Activated CD4-positive, alpha-beta T cell treated with anti-CD3 and anti-CD28 coated beads, Interleukin-2, amount 50 U/mL, for 16 hours (primary cell): ENCODE measurements at regions not wholly inside any gene's neighbourhood (a gene's known extent, or its start where the extent isn't known, plus 50 kb on each side); places are given as distances from the start of the nearest gene placed in this dataset.
"Not testable (repeated sequence)": the region's sequence is repeated elsewhere in the genome, so short reads cannot be mapped to it uniquely, and the experiment has no call there.

Experiments
- DNase-seq: peaks from one replicate; pipeline ENCODE4 v3.0.0-alpha.2; 2020

GRCh38 chr5:154652746-154653417, 102.3 kb upstream of the LARP1 start:
- DNase-seq: no peak

DNA sequence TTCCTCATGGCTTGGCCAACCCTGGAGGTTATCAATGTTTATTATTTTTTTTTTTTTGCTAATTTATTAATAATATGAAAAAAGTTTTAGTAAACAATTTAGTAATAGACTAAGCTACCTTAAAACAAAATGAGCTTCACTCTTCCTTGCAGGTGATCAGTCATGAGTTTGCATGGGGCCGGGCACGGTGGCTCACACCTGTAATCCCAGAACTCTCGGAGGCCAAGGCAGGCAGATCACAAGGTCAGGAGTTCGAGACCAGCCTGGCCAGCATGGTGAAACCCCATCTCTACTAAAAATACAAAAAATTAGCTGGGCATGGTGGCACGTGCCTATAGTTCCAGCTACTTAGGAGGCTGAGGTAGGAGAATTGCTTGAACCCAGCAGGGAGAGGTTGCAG, 103.4 kb upstream of the LARP1 start:
- DNase-seq: not testable (repeated sequence)

- DNase-seq: no peak
Measured at GRCh38 chr5:154648706-154649105, 106.5 kb upstream of the LARP1 start.

DNA sequence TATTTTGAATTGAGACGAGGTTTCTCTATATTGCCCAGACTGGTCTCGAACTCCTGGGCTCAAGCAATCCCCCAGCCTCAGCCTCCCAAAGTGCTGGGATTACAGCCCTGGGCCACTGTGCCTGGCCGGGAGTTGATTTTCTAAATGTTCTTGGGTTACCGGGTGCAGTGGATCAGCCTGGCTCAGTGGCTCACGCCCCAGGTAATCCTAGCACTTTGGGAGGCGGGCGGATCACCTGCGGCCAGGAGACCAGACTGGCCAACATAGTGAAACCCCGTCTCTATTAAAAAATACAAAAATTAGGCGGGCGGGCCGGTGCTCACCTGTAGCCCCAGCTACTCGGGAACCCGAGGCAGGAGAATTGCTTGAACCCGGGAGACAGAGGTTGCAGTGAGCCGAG, 106.9 kb upstream of the LARP1 start:
- DNase-seq: no peak

DNA sequence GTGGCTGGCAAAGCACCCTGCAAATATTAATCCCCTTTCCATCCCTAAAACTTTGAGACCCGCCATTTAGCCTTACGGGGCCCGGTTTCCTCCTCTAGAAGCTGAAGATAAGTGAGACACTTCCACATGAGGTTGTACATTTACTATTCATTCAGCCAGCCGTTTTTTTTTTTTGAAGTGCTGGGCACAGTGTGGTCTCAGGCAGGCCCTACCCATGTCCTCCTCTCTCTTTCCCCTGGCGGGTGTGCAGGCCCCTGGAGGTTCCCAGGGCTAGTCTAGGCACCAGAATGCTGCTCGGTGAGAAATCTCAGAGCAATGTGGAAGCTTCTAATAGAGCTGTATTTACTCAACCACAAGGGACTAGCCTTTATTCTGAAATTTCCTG, 107.4 kb upstream of the LARP1 start:
- no peak for DNase-seq

- DNase-seq: no peak
Measured at GRCh38 chr5:154647114-154647760, 107.9 kb upstream of the LARP1 start.

DNA sequence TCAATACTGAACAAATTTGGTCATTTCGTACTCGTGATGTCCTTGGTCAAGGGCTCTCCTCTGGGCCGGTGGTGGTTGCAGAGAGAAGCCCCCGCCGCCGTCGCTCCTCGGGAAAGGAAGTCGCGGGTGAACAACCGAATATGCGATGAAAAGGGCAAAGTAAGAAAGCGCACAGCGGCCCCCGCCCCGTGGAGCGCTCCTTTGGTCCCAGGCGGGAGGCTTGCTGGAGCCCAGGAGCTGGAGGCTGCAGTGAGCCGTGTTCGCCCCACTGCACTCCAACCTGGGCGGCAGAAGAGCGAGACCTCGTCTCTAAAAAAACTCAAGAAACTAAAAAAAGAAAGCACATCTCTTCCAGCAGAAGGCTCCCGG, 108.4 kb upstream of the LARP1 start:
- DNase-seq: no peak

GRCh38 chr5:154644745-154645411, 110.3 kb upstream of the LARP1 start:
- DNase-seq: no peak

- no peak for DNase-seq
Measured at GRCh38 chr5:154642499-154643245, 112.5 kb upstream of the LARP1 start.

- DNase-seq: peak; percentile 16
Measured at GRCh38 chr5:154640213-154640831, 114.9 kb upstream of the LARP1 start.

- DNase-seq: not testable (repeated sequence)
Measured at GRCh38 chr5:154636786-154637185, 118.4 kb upstream of the LARP1 start.

DNA sequence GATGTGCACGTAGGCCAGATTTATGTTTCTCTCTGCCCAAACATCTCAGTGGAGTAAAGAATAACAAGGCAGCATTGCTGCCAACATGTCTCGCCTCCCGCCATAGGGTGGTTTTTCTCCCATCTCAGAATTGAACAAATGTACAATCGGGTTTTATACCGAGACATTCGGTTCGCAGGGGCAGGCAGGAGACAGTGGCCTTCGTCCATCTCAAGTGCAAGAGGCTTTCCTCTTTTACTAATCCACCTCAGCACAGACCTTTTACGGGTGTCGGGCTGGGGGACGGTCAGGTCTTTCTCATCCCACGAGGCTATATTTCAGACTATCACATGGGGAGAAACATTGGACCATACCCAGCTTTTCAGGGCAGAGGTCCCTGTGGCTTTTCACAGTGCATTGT, 118.9 kb upstream of the LARP1 start:
- not testable (repeated sequence) for DNase-seq

GRCh38 chr5:154633744-154634143, 121.4 kb upstream of the LARP1 start:
- DNase-seq: not testable (repeated sequence)

GRCh38 chr5:154631141-154631540, 124.0 kb upstream of the LARP1 start:
- DNase-seq: no peak

DNA sequence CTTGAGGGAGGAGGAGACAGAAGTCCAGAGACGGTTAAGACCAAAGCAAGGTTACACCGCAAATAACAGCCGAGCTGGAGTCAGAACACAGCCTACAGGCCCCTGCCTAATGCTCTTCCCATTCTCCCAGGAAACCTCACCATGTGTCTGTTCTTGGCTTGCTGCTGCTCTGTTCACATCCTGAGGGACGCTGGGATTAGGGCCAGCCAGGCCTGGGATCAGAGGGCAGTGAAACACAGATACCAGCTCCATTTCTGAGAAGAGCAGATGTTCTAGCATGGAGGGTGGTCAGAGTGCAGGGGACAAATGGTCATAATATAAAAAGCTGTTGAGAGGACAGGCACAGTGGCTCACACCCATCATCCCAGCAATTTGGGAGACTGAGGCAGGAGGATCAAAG, 124.8 kb upstream of the LARP1 start:
- DNase-seq: no peak

DNA sequence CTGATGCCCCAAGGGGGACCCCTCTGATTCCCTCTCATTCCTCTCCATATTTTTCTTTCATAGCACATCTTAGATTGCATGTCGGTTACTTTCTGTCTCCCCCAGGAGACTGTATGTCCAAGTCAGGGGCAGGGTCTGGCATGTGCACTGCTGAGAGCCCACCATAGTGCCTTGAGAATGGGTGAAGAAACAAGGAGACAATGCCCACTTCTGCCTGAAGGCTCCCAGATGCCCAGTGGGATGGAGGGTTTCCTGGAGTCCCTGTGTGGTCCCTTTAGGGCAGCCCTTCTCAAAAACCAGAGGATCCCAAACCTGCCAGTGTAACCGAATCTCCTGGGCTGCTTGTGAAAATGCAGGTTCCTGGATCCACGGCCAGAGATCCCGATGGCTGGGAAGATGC, 126.5 kb upstream of the LARP1 start:
- no peak for DNase-seq

DNA sequence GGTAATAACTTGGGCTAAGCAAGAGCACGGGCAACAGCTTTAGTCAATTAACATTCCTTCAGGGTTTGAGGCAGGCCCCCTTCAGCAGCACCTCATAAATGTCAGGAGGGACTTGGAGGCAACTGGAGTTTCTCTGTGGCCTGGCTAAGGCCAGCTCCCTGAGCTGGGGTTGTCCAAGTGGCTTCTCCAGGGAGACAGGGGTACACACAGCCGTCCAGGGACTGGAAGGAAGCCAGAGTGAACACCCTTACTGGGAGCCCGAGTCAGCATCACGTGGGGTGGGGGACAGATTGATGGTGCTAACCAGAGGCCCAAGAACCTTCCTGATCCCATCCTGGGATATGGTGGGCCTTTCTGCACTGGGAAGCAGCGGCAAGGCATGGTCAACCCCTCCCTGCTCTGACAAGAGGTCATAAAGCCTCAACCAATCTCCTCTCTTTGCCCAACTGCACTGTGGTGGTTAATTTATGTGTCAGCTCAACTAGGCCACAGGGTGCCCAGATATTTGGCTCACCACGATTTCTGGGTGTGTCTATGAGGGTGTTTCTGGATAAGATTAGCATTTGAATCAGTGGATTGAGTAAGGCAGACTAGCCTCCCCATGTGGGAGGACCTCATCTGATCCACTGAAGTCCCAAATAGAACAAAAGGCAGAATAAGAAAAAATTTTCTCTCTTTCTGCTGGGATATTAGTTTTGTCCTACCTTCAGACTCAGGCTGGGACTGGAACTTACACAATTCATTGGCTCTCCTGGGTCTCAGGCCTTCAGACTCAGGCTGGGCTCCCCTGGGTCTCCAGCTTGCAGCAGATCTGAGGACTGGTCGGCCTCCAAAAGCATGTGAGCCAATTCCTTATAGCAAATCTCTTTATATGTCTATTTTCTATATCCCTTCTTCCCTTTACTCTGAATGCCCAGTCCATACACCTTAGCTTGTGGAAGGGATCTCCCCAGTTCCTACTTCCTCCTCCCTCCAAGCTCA, 127.2 kb upstream of the LARP1 start:
- no peak for DNase-seq

DNA sequence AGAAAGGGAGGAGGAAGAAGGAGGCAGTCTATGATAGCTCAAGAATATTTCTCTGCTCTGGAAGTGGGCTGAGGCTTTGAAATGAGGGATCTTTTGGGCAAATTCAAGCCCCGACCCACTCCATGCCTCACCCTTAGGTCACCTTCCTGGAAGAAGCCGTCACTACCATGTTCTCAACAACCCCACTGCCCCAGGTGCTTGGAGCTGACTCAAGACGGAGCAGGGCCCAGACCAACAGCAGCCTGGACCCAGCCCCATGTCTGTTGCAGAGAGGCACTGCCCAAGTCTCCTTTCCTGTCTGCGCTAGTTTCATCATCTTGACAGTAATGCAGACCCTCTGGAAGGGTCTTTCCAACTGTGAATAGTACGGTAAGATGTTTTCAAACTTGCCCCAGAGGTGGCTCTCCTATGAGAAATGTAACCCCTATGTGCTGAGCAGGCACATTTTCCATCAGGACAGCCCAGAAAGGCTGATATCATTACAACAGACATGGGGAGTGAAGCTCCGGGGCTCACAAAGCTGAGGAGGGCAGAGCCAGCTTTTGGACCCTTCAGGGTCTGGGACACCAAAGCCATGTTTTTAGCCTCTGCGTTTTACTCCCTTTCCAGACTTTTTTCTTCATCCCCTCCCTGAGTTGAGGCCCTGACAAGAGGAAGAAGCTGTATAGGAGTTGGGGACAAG, 128.2 kb upstream of the LARP1 start:
- no peak for DNase-seq

- DNase-seq: no peak
Measured at GRCh38 chr5:154625031-154625430, 130.1 kb upstream of the LARP1 start.

DNA sequence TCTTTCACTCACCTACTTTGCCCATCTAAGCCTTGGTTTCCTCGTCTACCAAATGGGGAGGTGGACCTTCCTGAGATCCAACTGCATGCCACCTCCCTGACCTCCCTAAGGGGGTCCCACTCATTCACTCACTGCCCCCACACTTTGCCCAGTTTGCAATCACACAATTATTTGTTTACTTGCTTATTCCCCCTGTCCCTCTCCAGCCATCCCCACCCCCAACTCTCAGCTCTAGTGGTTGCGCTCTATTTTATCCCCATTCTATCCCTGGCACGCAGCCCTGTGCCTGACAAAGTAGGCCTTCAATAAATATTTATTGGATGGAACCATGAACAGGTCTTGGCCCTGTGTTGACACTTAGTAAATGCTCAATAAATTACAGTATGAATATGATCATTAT, 130.8 kb upstream of the LARP1 start:
- DNase-seq: no peak

- DNase-seq: no peak
Measured at GRCh38 chr5:154620411-154620810, 134.8 kb upstream of the LARP1 start.
